Heart left ventricle (tissue), 16 donors: ENCODE measurements at regions not wholly inside any gene's neighbourhood (a gene's known extent, or its start where the extent isn't known, plus 50 kb on each side); places are given as distances from the start of the nearest gene placed in this dataset.

Experiments
- ATAC-seq, 4 donors: fragments of 200-7000 bp; cut with Tn5 transposase; one replicate each; pipeline ENCODE4 v1.9.1; 2020 to 2022; ENCODE audit warnings: moderate library complexity in 4 of 4, mild to moderate bottlenecking in 3 of 4, moderate number of reproducible peaks in 1 of 4
- DNase-seq, 5 donors: peaks; one replicate each; pipeline ENCODE4 v3.0.0-alpha.2; 2020
- H3K27ac ChIP-seq, 12 donors: fragments of 200-600 bp; sonication (generic) in 4 of 12; one replicate each; pipeline versions ENCODE4 v1.5.0 to v1.8.0; 2016 to 2022; ENCODE audit warnings: mild to moderate bottlenecking in 2 of 12
- H3K27me3 ChIP-seq, 9 donors: fragments of 200-600 bp; sonication (generic) in 2 of 9; one replicate each; pipeline versions ENCODE4 v1.5.1 to v1.8.0; 2016 to 2022; ENCODE audit warnings: mild to moderate bottlenecking in 3 of 9
- H3K36me3 ChIP-seq, 9 donors: fragments of 200-600 bp; sonication (generic) in 2 of 9; one replicate each; pipeline versions ENCODE4 v1.5.0 to v1.8.0; 2018 to 2022; ENCODE audit warnings: mild to moderate bottlenecking in 2 of 9
- H3K4me1 ChIP-seq, 12 donors: fragments of 200-600 bp; sonication (generic) in 4 of 12; one replicate each; pipeline versions ENCODE4 v1.5.0 to v1.8.0; 2016 to 2022; ENCODE audit warnings: mild to moderate bottlenecking in 3 of 12
- H3K4me3 ChIP-seq, 12 donors: fragments of 200-600 bp; sonication (generic) in 4 of 12; one replicate each; pipeline versions ENCODE4 v1.5.0 to v1.8.0; 2017 to 2022; ENCODE audit warnings: mild to moderate bottlenecking in 9 of 12, moderate library complexity in 4 of 12
- H3K9me3 ChIP-seq, 12 donors: fragments of 200-600 bp; sonication (generic) in 4 of 12; one replicate each; pipeline versions ENCODE4 v1.5.0 to v1.8.0; 2016 to 2022; ENCODE audit warnings: mild to moderate bottlenecking in 1 of 12
- CTCF ChIP-seq, 12 donors: fragments of 200-600 bp; sonication (generic) in 4 of 12; IDR thresholded peaks; one replicate each; pipeline versions ENCODE4 v1.5.0 to v1.8.0; 2018 to 2022; ENCODE audit warnings: antibody characterized with exemption in 12 of 12, mild to moderate bottlenecking in 5 of 12
- POLR2A ChIP-seq, 2 donors: fragments of 450-650 bp; IDR thresholded peaks; one replicate each; pipeline ENCODE4 v1.6.1; 2017; ENCODE audit warnings: antibody characterized with exemption in 2 of 2, mild to moderate bottlenecking in 2 of 2, moderate library complexity in 2 of 2
- WGBS, 4 donors: extraction: QIAGEN DNeasy Blood & Tissue Kit in 2 of 4; methylation state at CpG; one replicate each; pipeline versions ENCODE4 v1.1.5 to v1.1.7; 2013 to 2018; 5-methylcytosine and 5-hydroxymethylcytosine counted together
- intact Hi-C, 10 donors: fragments of 100-400 bp; cut with DNase I; formaldehyde crosslinking; loops; one replicate each; pipeline versions ENCODE4 v1.11.1 to v1.14.2; 2022
- donor health status: ischemic (EF 13 %, LVEDD 7.1; RV severe dilation, severe dysfunction).
- donor health status: healthy with polysubstance abuse.
- donor health status: DM: no; HTN: yes; CAD: no.
- donor health status: DM: no; HTN: no; CAD: no.
- donor health status: ischemic (EF 25% LVEDD 6.9; RV normal size, moderate dysfunction).
- donor health status: ischemic (EF 25% LVEDD 5.7; RV mildly dilated, moderate dysfunction).
- donor health status: healthy.
- donor health status: DM: yes; HTN: yes; CAD: no.
- donor health status: ischemic (EF 35%, LVEDD 5.7; RV mildly dilated, moderate dysfunction).
- donor health status: nonischemic (EF 11% LVEDD 7.7; RV severe dilation, severe dysfunction).
- donor health status: DM: yes; HTN: yes; CAD: no.
- donor health status: PGD.
- donor health status: ischemic (EF 29% LVEDD 5.4; RV normal size, mild dysfunction).
- donor health status: nonischemic (EF 23%, LVEDD 6.1; RV moderate dilation, normal function).

- no peak for DNase-seq
- Histone ChIP-seq H3K4me3 (no peak overlapping the region), H3K36me3 (no peaks in the 10 kb centered on the region), H3K4me1 (peaks cover 0 to 6% (median 0%) of the 10 kb centered on the region in 12 donors), H3K9me3 (no peaks in the 10 kb centered on the region), H3K27me3 (no peaks in the 10 kb centered on the region), H3K27ac (no peak overlapping the region)
- TF ChIP-seq CTCF (IDR thresholded peaks at IDR 0.05) (no peak), POLR2A (IDR thresholded peaks at IDR 0.05) (no peak)
- WGBS, 4 donors, result 89 to 94% (median 91%) methylated on average over 4 of the region's 4 CpGs
- ATAC-seq, result no peak
- intact Hi-C loops, result no loop called here
Measured at GRCh38 chr6:144617708-144618107, 332.6 kb downstream of the UTRN start.

- no peak overlapping the region for H3K4me3 ChIP-seq
- no peaks in the 10 kb centered on the region for H3K36me3 ChIP-seq
- intact Hi-C loops, result no loop called here
- H3K4me1 ChIP-seq, result peaks cover 0 to 9% (median 0%) of the 10 kb centered on the region in 12 donors
- no peak for ATAC-seq
- 78 to 99% (median 95%) methylated on average over 2 of the region's 2 CpGs for WGBS, 4 donors
- no peak overlapping the region for H3K27ac ChIP-seq
- no peak for TF ChIP-seq POLR2A (IDR thresholded peaks at IDR 0.05)
- no peak for TF ChIP-seq CTCF (IDR thresholded peaks at IDR 0.05)
- no peaks in the 10 kb centered on the region for H3K9me3 ChIP-seq
- H3K27me3 ChIP-seq, result no peaks in the 10 kb centered on the region
- DNase-seq, result no peak
Measured at GRCh38 chr6:144619966-144620365, 334.8 kb downstream of the UTRN start.

GRCh38 chr6:144621332-144621731, 336.2 kb downstream of the UTRN start:
- no peak for TF ChIP-seq POLR2A (IDR thresholded peaks at IDR 0.05)
- no peak for TF ChIP-seq CTCF (IDR thresholded peaks at IDR 0.05)
- Histone ChIP-seq H3K27me3 (no peaks in the 10 kb centered on the region), H3K36me3 (no peaks in the 10 kb centered on the region), H3K4me1 (peaks cover 0 to 9% (median 0%) of the 10 kb centered on the region in 12 donors), H3K9me3 (no peaks in the 10 kb centered on the region), H3K27ac (no peak overlapping the region), H3K4me3 (no peak overlapping the region)
- WGBS, 4 donors, result 95 to 97% (median 96%) methylated on average over 4 of the region's 4 CpGs
- no peak for DNase-seq
- ATAC-seq, result no peak
- intact Hi-C loops, result no loop called here

GRCh38 chr6:144624246-144624645, 339.1 kb downstream of the UTRN start:
- H3K36me3 ChIP-seq, result no peaks in the 10 kb centered on the region
- H3K4me1 ChIP-seq, result peaks cover 0 to 9% (median 0%) of the 10 kb centered on the region in 12 donors
- H3K27me3 ChIP-seq, result no peaks in the 10 kb centered on the region
- H3K4me3 ChIP-seq, result no peak overlapping the region
- TF ChIP-seq CTCF (IDR thresholded peaks at IDR 0.05) (no peak), POLR2A (IDR thresholded peaks at IDR 0.05) (no peak)
- no peak for ATAC-seq
- no peak overlapping the region for H3K27ac ChIP-seq
- 73 to 88% (median 80%) methylated on average over 5 of the region's 5 CpGs for WGBS, 4 donors
- no peaks in the 10 kb centered on the region for H3K9me3 ChIP-seq
- DNase-seq, result no peak
- intact Hi-C loops, result no loop called here
